ENCODE measurements at regions not wholly inside any gene's neighbourhood (a gene's known extent, or its start where the extent isn't known, plus 50 kb on each side); places are given as distances from the start of the nearest gene placed in this dataset.

DNA sequence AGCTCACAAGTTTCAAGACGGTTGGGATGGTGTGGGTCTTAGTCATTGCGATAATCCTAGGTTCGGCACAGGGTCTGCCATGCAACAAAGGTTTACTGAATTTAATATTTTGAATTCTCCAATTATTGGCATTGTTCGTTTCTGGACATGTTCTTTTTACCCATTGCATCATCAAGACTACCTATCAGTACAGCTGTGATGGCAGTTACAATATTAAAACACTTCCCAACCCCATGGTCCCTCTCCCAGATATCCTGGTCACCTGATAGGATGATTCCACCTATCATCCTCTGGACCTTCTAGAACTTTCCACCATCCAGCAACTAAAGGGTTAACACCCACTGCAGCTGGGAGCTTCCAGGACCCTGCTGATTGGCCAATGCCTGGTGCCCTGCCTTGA, 377.8 kb upstream of the PRKCQ start:
- no peaks in the 10 kb centered on the region for H3K9me3 Mint-ChIP-seq (ENCODE audit: low read depth)
- peaks cover 4% of the 10 kb centered on the region for H3K27me3 Mint-ChIP-seq
- H3K4me1 Mint-ChIP-seq: peaks cover 22% of the 10 kb centered on the region
- H3K27ac Mint-ChIP-seq: no peak overlapping the region
- no peak for ATAC-seq
- DNase-seq: no peak
- peaks cover 2% of the 10 kb centered on the region for H3K36me3 Mint-ChIP-seq
- CTCF ChIA-PET: interaction anchor here (1.1 to 1.8 kb wide), 7 partner anchors 14 to 38 kb away, joined by 3 to 6 read pairs (median 4); no protein-coding TSS in a partner anchor
- no peak overlapping the region for H3K4me3 Mint-ChIP-seq

- peaks cover 2% of the 10 kb centered on the region for H3K36me3 Mint-ChIP-seq
- H3K27me3 Mint-ChIP-seq: peaks cover 4% of the 10 kb centered on the region
- peaks cover 25% of the 10 kb centered on the region for H3K4me1 Mint-ChIP-seq
- DNase-seq: no peak
- H3K27ac Mint-ChIP-seq: no peak overlapping the region
- no peaks in the 10 kb centered on the region for H3K9me3 Mint-ChIP-seq (ENCODE audit: low read depth)
- CTCF ChIA-PET: no interaction called here
- H3K4me3 Mint-ChIP-seq: no peak overlapping the region
- ATAC-seq: no peak
These were observed 376.5 kb upstream of the PRKCQ start for GRCh38 chr10:6956562-6956961.

- ATAC-seq: no peak
- H3K27ac Mint-ChIP-seq: no peak overlapping the region
These were observed 373.3 kb upstream of the PRKCQ start for GRCh38 chr10:6953271-6953801.

DNA sequence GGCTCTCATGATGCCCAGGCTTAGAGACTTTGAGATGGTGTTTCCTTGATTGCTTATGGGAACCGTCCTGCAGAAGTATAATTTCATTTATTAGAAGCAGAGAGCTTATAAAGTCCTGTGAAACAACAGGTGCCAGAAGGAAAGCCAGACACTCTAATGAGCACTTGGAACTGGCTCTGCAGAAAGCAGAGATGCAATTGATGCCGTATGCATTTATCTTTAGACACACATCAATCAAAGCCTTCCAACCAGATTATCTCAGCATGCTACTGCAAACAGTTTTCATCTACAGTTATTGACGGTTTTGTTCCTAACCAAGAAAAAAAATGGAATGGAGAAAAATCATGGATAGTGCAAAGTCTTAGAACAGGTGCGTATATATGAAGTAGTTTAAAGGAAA, 371.7 kb upstream of the PRKCQ start:
- H3K4me1 Mint-ChIP-seq: peaks cover 9% of the 10 kb centered on the region
- ATAC-seq: no peak
- CTCF ChIA-PET: no interaction called here
- H3K36me3 Mint-ChIP-seq: peaks cover 12% of the 10 kb centered on the region
- H3K27me3 Mint-ChIP-seq: no peaks in the 10 kb centered on the region
- H3K27ac Mint-ChIP-seq: no peak overlapping the region
- H3K4me3 Mint-ChIP-seq: no peak overlapping the region
- DNase-seq: no peak
- H3K9me3 Mint-ChIP-seq (ENCODE audit: low read depth): peaks cover under 1% of the 10 kb centered on the region

More at GRCh38 chr10:6953271-6953801, 373.3 kb upstream of the PRKCQ start:
- no peak for DNase-seq
- H3K4me3 Mint-ChIP-seq: no peak overlapping the region
- H3K27me3 Mint-ChIP-seq: no peaks in the 10 kb centered on the region
- CTCF ChIA-PET: no interaction called here
- H3K9me3 Mint-ChIP-seq (ENCODE audit: low read depth): no peaks in the 10 kb centered on the region
- H3K4me1 Mint-ChIP-seq: peaks cover 16% of the 10 kb centered on the region
- H3K36me3 Mint-ChIP-seq: peaks cover 6% of the 10 kb centered on the region

GRCh38 chr10:6950133-6950532, 370.1 kb upstream of the PRKCQ start:
- ATAC-seq: no peak

GRCh38 chr10:6944436-6944835, 364.4 kb upstream of the PRKCQ start:
- Mint-ChIP-seq H3K36me3 (peaks cover 8% of the 10 kb centered on the region), H3K4me1 (peaks cover 3% of the 10 kb centered on the region), H3K4me3 (no peak overlapping the region), H3K9me3 (ENCODE audit: low read depth) (peaks cover 3% of the 10 kb centered on the region), H3K27ac (no peak overlapping the region), H3K27me3 (peaks cover 22% of the 10 kb centered on the region)
- CTCF ChIA-PET: no interaction called here
- no peak for ATAC-seq
- no peak for DNase-seq

More at GRCh38 chr10:6950133-6950532, 370.1 kb upstream of the PRKCQ start:
- CTCF ChIA-PET: interaction anchor here (0.6 to 2.2 kb wide), 4 partner anchors 12 to 31 kb away, joined by 3 to 7 read pairs (median 5); no protein-coding TSS in a partner anchor
- Mint-ChIP-seq H3K36me3 (peaks cover 12% of the 10 kb centered on the region), H3K27ac (no peak overlapping the region), H3K4me1 (peaks cover 9% of the 10 kb centered on the region), H3K27me3 (peaks cover 8% of the 10 kb centered on the region), H3K4me3 (no peak overlapping the region), H3K9me3 (ENCODE audit: low read depth) (peaks cover 3% of the 10 kb centered on the region)
- DNase-seq: no peak

- Mint-ChIP-seq H3K4me3 (no peak overlapping the region), H3K27me3 (peaks cover 15% of the 10 kb centered on the region), H3K36me3 (peaks cover 9% of the 10 kb centered on the region), H3K4me1 (peaks cover 6% of the 10 kb centered on the region), H3K27ac (no peak overlapping the region), H3K9me3 (ENCODE audit: low read depth) (peaks cover 9% of the 10 kb centered on the region)
- CTCF ChIA-PET: interaction anchor here (1.1 kb wide), 1 partner anchor 12 kb away, joined by 4 read pairs; no protein-coding TSS in a partner anchor
- DNase-seq (no peak), ATAC-seq (no peak)
These were observed 358.3 kb upstream of the PRKCQ start for GRCh38 chr10:6938384-6938783.

GRCh38 chr10:6936931-6937330, 356.9 kb upstream of the PRKCQ start:
- no peak overlapping the region for H3K4me3 Mint-ChIP-seq
- DNase-seq (no peak), ATAC-seq (no peak)
- CTCF ChIA-PET: interaction anchor here (1.1 kb wide), 1 partner anchor 17 kb away, joined by 3 read pairs; no protein-coding TSS in a partner anchor
- H3K9me3 Mint-ChIP-seq (ENCODE audit: low read depth): peaks cover 9% of the 10 kb centered on the region
- no peak overlapping the region for H3K27ac Mint-ChIP-seq
- H3K36me3 Mint-ChIP-seq: peaks cover 10% of the 10 kb centered on the region
- peaks cover 15% of the 10 kb centered on the region for H3K27me3 Mint-ChIP-seq
- H3K4me1 Mint-ChIP-seq: peaks cover 6% of the 10 kb centered on the region

GRCh38 chr10:6929148-6929830, 349.2 kb upstream of the PRKCQ start:
- CTCF ChIA-PET: interaction anchor here (0.8 to 5.2 kb wide), 8 partner anchors 11 to 481 kb away, joined by 3 to 36 read pairs (median 6); partner anchors contain the start of gene SFMBT2
- Mint-ChIP-seq H3K36me3 (peaks cover 30% of the 10 kb centered on the region), H3K4me1 (peaks cover 57% of the 10 kb centered on the region), H3K27ac (peak overlapping the region; percentile 100), H3K4me3 (peak overlapping the region; percentile 23), H3K27me3 (no peaks in the 10 kb centered on the region), H3K9me3 (ENCODE audit: low read depth) (peaks cover 2% of the 10 kb centered on the region)
- no peak for ATAC-seq
- no peak for DNase-seq

DNA sequence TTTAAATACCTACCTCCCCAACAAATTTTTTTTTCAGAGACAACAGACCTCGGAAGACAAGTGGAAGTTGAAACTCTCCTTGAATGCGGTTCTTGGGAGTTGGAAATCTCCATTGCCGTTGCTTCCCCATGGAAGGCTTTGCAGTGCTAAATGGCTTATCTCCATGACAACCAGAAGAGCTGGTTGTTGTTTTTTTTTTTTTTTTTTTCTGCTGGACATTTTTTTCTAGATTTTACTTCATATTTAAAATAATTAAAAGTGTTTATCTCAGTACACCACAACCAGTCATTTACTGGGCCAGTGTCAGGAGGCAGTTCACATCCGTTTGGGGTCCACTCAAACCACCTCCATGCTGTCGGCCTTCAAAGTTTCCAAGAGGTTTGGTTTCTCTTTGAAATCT, 348.5 kb upstream of the PRKCQ start:
- Mint-ChIP-seq H3K27ac (peak overlapping the region; percentile 100), H3K36me3 (peaks cover 30% of the 10 kb centered on the region), H3K4me3 (peak overlapping the region; percentile 67), H3K4me1 (peaks cover 60% of the 10 kb centered on the region), H3K9me3 (ENCODE audit: low read depth) (peaks cover 2% of the 10 kb centered on the region), H3K27me3 (no peaks in the 10 kb centered on the region)
- DNase-seq (peak; percentile 78), ATAC-seq (peak; percentile 37)
- CTCF ChIA-PET: interaction anchor here (0.7 to 5.2 kb wide), 11 partner anchors 10 to 489 kb away, joined by 3 to 36 read pairs (median 6); partner anchors contain the start of gene SFMBT2

GRCh38 chr10:6926971-6927370, 346.9 kb upstream of the PRKCQ start:
- H3K4me1 Mint-ChIP-seq: peaks cover 63% of the 10 kb centered on the region

DNA sequence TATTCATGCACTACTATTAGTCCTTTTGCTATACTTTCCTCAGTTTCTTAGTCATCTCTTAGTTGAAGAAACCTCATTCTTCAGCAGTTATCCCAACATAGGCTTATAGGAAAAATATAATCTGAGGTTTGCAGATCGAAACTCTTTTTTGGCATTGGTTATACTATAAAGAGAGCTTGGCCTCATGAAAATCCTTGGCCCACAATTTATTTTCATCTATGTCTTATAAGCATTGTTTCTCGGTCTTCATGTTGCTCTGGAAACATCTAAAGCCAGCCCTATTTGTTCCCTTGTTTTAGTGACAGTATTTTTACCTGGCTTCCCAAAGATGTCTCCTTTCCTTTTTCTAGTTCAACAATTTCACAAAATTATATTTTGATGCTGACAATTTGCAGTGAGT, 345.1 kb upstream of the PRKCQ start:
- Mint-ChIP-seq H3K4me1 (peaks cover 69% of the 10 kb centered on the region), H3K27me3 (no peaks in the 10 kb centered on the region), H3K9me3 (ENCODE audit: low read depth) (no peaks in the 10 kb centered on the region), H3K27ac (peak overlapping the region; percentile 100), H3K36me3 (peaks cover 24% of the 10 kb centered on the region), H3K4me3 (peak overlapping the region; percentile 72)
- DNase-seq (no peak), ATAC-seq (no peak)
- CTCF ChIA-PET: interaction anchor here (0.6 to 5.2 kb wide), 5 partner anchors 33 to 485 kb away, joined by 4 to 36 read pairs (median 4); partner anchors contain the start of gene SFMBT2

More at GRCh38 chr10:6926971-6927370, 346.9 kb upstream of the PRKCQ start:
- CTCF ChIA-PET: interaction anchor here (0.5 to 5.2 kb wide), 13 partner anchors 8 to 569 kb away, joined by 3 to 36 read pairs (median 4); partner anchors contain the start of gene SFMBT2
- H3K27me3 Mint-ChIP-seq: no peaks in the 10 kb centered on the region
- H3K9me3 Mint-ChIP-seq (ENCODE audit: low read depth): peaks cover 2% of the 10 kb centered on the region
- ATAC-seq: no peak
- H3K27ac Mint-ChIP-seq: peak overlapping the region; percentile 100
- H3K4me3 Mint-ChIP-seq: peak overlapping the region; percentile 72
- no peak for DNase-seq
- H3K36me3 Mint-ChIP-seq: peaks cover 32% of the 10 kb centered on the region

DNA sequence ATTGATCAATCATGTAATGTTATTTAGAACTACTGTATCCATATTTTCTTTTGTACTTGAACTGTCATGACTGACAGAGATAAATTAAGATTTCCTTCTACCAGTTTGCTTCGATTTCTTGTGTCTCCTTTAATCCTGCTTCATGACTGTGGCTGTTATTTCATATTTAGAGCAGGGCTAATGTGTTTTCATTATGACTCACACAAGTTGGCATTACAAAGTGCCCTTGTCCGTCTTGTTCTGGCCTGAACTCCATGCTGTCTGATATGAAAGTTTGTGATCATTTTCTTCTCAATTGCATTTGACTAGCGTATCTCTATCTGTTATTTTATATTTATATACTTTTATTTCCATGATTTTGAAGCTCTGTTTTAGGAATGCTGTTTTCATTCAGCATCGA, 344.1 kb upstream of the PRKCQ start:
- Mint-ChIP-seq H3K27ac (no peak overlapping the region), H3K4me1 (peaks cover 64% of the 10 kb centered on the region), H3K9me3 (ENCODE audit: low read depth) (no peaks in the 10 kb centered on the region), H3K36me3 (peaks cover 16% of the 10 kb centered on the region), H3K4me3 (no peak overlapping the region), H3K27me3 (no peaks in the 10 kb centered on the region)
- CTCF ChIA-PET: interaction anchor here (0.6 to 5.2 kb wide), 6 partner anchors 119 to 493 kb away, joined by 3 to 36 read pairs (median 4); partner anchors contain the start of gene SFMBT2
- ATAC-seq (no peak), DNase-seq (no peak)

All from activated CD8-positive, alpha-beta memory T cell treated with anti-CD3 and anti-CD28 coated beads, Interleukin-2, amount 10 ng/mL, durations not matched to agents 7 days and 5 days (primary cell).